ENCODE measurements at regions not wholly inside any gene's neighbourhood (a gene's known extent, or its start where the extent isn't known, plus 50 kb on each side); places are given as distances from the start of the nearest gene placed in this dataset.

- no peak for DNase-seq
Observed at GRCh38 chr7:12785473-12785872, 98.0 kb downstream of the ARL4A start.

- no peak for DNase-seq
Observed at GRCh38 chr7:12786494-12786893, 99.1 kb downstream of the ARL4A start.

GRCh38 chr7:12788171-12788570 lies 100.7 kb downstream of the ARL4A start:
- DNase-seq, result no peak

- DNase-seq, result no peak
Observed at GRCh38 chr7:12788591-12788990, 101.2 kb downstream of the ARL4A start.

GRCh38 chr7:12794722-12795302 lies 107.4 kb downstream of the ARL4A start:
- no peak for DNase-seq

- DNase-seq, result no peak
Observed at GRCh38 chr7:12796397-12797127, 109.1 kb downstream of the ARL4A start.

- no peak for DNase-seq
Observed at GRCh38 chr7:12800486-12800885, 113.1 kb downstream of the ARL4A start.

- DNase-seq, result no peak
Observed at GRCh38 chr7:12801107-12801506, 113.7 kb downstream of the ARL4A start.

GRCh38 chr7:12802070-12802469 lies 114.6 kb downstream of the ARL4A start:
- DNase-seq, result no peak

GRCh38 chr7:12803542-12803941 lies 116.1 kb downstream of the ARL4A start:
- no peak for DNase-seq

GRCh38 chr7:12805518-12805928 lies 118.1 kb downstream of the ARL4A start:
- no peak for DNase-seq

- DNase-seq, result no peak
Observed at GRCh38 chr7:12805957-12806356, 118.5 kb downstream of the ARL4A start.

GRCh38 chr7:12809476-12809875 lies 122.0 kb downstream of the ARL4A start:
- DNase-seq, result no peak

- no peak for DNase-seq
Observed at GRCh38 chr7:12812111-12812510, 124.7 kb downstream of the ARL4A start.

- no peak for DNase-seq
Observed at GRCh38 chr7:12814107-12814506, 126.7 kb downstream of the ARL4A start.

- DNase-seq, result no peak
Observed at GRCh38 chr7:12814828-12815227, 127.4 kb downstream of the ARL4A start.

- DNase-seq, result no peak
Observed at GRCh38 chr7:12815426-12815825, 128.0 kb downstream of the ARL4A start.

- DNase-seq, result no peak
Observed at GRCh38 chr7:12815871-12816270, 128.4 kb downstream of the ARL4A start.

- no peak for DNase-seq
Observed at GRCh38 chr7:12820777-12821176, 133.3 kb downstream of the ARL4A start.

- DNase-seq, result no peak
Observed at GRCh38 chr7:12821746-12822145, 134.3 kb downstream of the ARL4A start.

GRCh38 chr7:12826079-12826478 lies 138.6 kb downstream of the ARL4A start:
- no peak for DNase-seq

GRCh38 chr7:12827219-12827821 lies 139.9 kb downstream of the ARL4A start:
- DNase-seq, result no peak

GRCh38 chr7:12827920-12828319 lies 140.5 kb downstream of the ARL4A start:
- no peak for DNase-seq

- DNase-seq, result no peak
Observed at GRCh38 chr7:12831024-12831423, 143.6 kb downstream of the ARL4A start.

Data from stimulated activated CD4-positive, alpha-beta T cell treated with anti-CD3 and anti-CD28 coated beads, Interleukin-2, amount 100 ng/mL, for 24 hours (primary cell).